HFFc6 (cell line): ENCODE measurements at regions not wholly inside any gene's neighbourhood (a gene's known extent, or its start where the extent isn't known, plus 50 kb on each side); places are given as distances from the start of the nearest gene placed in this dataset.

ENCODE experiments used
- DNase-seq: peaks from one replicate; pipeline ENCODE4 v3.0.0-alpha.2; 2018
- H3K27ac Mint-ChIP-seq: 2 replicates; pipeline ENCODE4 v1.8.0; 2020; ENCODE audit warnings: mild to moderate bottlenecking, mixed read lengths
- H3K27me3 Mint-ChIP-seq: 2 replicates; pipeline ENCODE4 v1.8.0; 2021; ENCODE audit warnings: mild to moderate bottlenecking, moderate library complexity, mixed read lengths; ENCODE audit not compliant: insufficient read depth
- H3K36me3 Mint-ChIP-seq: 2 replicates; pipeline ENCODE4 v1.8.0; 2021; ENCODE audit warnings: low read depth, mixed read lengths
- H3K4me1 Mint-ChIP-seq: 2 replicates; pipeline ENCODE4 v1.8.0; 2020; ENCODE audit warnings: low read depth, mixed read lengths
- H3K4me3 Mint-ChIP-seq: 2 replicates; pipeline ENCODE4 v1.8.0; 2020; ENCODE audit warnings: mild to moderate bottlenecking, moderate library complexity, mixed read lengths
- H3K9me3 Mint-ChIP-seq: 2 replicates; pipeline ENCODE4 v1.8.0; 2020; ENCODE audit warnings: mild to moderate bottlenecking, mixed read lengths
- TF ChIP-seq, protein P1 (sequence below): fragments of 200-600 bp; sonication (generic); IDR thresholded peaks from 2 replicates; pipeline ENCODE4 v1.5.0; 2021; ENCODE audit warnings: antibody characterized with exemption, mild to moderate bottlenecking

DNA sequence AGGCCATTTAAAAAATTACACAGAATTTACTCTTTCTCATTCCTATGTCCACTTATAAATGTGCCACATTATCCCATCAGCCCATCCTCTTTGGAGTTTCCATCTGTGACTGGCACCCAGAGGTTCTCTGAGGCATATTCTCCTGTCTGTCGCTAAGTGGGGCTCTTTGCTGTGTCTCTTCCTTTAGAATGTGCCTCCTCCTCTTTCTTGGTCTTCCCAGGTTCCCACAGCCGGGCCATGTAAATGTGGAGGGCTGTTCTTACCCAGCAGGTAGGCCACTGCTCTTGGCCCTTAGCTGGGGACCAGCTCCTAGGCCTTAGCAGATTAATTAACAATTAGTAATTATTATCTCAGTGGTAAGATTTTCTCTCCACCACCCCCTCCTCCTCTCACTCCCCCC, 167.0 kb downstream of the INSIG2 start:
- H3K27ac Mint-ChIP-seq = no peak overlapping the region
- TF ChIP-seq, protein P1, sequence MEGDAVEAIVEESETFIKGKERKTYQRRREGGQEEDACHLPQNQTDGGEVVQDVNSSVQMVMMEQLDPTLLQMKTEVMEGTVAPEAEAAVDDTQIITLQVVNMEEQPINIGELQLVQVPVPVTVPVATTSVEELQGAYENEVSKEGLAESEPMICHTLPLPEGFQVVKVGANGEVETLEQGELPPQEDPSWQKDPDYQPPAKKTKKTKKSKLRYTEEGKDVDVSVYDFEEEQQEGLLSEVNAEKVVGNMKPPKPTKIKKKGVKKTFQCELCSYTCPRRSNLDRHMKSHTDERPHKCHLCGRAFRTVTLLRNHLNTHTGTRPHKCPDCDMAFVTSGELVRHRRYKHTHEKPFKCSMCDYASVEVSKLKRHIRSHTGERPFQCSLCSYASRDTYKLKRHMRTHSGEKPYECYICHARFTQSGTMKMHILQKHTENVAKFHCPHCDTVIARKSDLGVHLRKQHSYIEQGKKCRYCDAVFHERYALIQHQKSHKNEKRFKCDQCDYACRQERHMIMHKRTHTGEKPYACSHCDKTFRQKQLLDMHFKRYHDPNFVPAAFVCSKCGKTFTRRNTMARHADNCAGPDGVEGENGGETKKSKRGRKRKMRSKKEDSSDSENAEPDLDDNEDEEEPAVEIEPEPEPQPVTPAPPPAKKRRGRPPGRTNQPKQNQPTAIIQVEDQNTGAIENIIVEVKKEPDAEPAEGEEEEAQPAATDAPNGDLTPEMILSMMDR = no peak

DNA sequence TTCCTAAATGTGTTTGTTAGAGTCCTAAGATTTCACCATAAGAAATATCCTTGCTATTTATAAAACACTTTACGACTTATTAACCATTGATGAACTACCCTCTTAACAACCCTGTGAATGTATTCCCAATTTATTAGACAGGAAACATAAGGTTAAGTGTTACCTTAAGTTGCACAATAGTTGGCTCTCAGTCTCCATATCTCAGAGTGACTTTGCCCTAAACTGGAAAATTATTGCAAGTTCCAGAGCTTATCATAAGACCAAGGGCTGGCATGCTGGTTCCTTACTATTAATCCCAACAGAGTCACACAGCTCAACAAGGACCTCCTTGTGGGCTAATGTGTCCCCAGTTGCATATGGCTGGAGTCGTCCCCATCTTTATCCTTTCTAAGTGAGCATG, 165.8 kb downstream of the INSIG2 start:
- no peaks in the 10 kb centered on the region for H3K9me3 Mint-ChIP-seq
- no peak overlapping the region for H3K4me3 Mint-ChIP-seq
- no peak for DNase-seq
- peaks cover 16% of the 10 kb centered on the region; the same call in 1 of the 2 replicates for H3K4me1 Mint-ChIP-seq
- no peak overlapping the region for H3K27ac Mint-ChIP-seq
- no peaks in the 10 kb centered on the region for H3K36me3 Mint-ChIP-seq
- TF ChIP-seq, protein P1 = no peak
- H3K27me3 Mint-ChIP-seq = no peaks in the 10 kb centered on the region

More for the DNA sequence above, 167.0 kb downstream of the INSIG2 start:
- peaks cover 4% of the 10 kb centered on the region; the same call in 1 of the 2 replicates for H3K4me1 Mint-ChIP-seq
- no peak overlapping the region for H3K4me3 Mint-ChIP-seq
- no peaks in the 10 kb centered on the region for H3K36me3 Mint-ChIP-seq
- H3K9me3 Mint-ChIP-seq = no peaks in the 10 kb centered on the region
- H3K27me3 Mint-ChIP-seq = no peaks in the 10 kb centered on the region
- no peak for DNase-seq

DNA sequence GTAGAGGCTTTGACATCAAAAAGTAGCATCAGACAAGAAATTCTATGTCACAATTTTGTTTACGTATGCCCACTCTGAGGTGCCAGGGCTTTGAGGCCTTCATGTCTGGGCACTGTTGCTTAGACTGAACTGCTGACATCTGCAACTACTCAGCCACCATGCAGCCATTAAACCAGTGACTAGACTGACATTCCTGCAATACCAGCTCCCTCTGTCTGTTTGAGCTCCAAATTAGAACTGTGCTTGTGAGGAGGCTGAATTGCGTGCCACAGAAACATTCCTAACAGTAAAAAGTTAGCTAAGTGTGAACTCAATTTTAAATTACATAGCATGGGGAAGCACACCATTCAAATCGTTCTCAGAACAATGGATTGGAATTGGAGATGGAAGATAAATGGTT, 163.2 kb downstream of the INSIG2 start:
- Mint-ChIP-seq H3K27me3 (no peaks in the 10 kb centered on the region), H3K36me3 (no peaks in the 10 kb centered on the region), H3K4me3 (no peak overlapping the region), H3K27ac (no peak overlapping the region), H3K4me1 (peaks cover 16% of the 10 kb centered on the region; the same call in 1 of the 2 replicates), H3K9me3 (no peaks in the 10 kb centered on the region)
- DNase-seq = peak; percentile 31
- TF ChIP-seq, protein P1 = no peak

DNA sequence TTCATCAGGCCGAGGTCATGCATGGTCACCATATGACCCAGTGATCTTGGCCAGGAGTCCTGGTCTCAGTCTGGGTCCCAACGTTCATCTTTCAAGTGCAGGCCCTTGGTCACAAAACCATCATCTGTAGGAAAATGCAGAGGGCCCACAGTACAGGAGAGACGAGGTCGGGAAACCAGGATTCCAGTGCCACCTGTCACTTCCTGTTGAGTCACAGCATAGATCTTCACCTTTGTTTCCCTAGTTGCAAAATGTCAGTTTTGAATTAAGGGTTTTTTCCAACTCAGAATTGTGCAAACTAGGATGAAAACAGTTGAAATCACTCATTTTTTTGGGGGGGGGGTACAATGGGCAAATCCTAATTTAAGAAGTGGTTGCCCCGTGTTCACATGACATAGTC, 162.2 kb downstream of the INSIG2 start:
- Mint-ChIP-seq H3K27ac (no peak overlapping the region), H3K9me3 (no peaks in the 10 kb centered on the region), H3K36me3 (no peaks in the 10 kb centered on the region), H3K27me3 (no peaks in the 10 kb centered on the region), H3K4me1 (peaks cover 16% of the 10 kb centered on the region; the same call in 1 of the 2 replicates), H3K4me3 (no peak overlapping the region)
- no peak for DNase-seq
- TF ChIP-seq, protein P1 = no peak

DNA sequence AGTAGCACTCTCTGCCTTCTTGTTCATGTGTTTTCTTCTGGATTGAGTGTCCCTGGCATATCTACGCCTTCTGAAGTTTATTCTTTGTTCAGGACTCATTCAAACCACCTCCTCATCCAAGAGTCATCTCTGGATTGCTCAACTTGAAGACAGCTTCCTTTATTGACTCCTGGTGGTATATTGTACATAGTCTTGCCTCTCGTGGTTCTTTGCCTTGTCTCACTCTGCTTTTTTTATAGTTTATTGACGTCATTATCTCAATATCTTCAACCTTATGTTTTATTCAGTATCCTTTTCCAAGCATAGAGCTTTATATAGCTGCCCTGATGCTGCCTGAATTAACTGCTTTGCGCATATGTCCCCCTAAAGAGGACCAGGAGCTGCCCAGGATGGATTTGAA, 161.7 kb downstream of the INSIG2 start:
- H3K4me1 Mint-ChIP-seq = peaks cover 16% of the 10 kb centered on the region; the same call in 1 of the 2 replicates
- no peak overlapping the region for H3K4me3 Mint-ChIP-seq
- no peaks in the 10 kb centered on the region for H3K9me3 Mint-ChIP-seq
- no peaks in the 10 kb centered on the region for H3K27me3 Mint-ChIP-seq
- no peak for DNase-seq
- TF ChIP-seq, protein P1 = no peak
- H3K27ac Mint-ChIP-seq = no peak overlapping the region
- no peaks in the 10 kb centered on the region for H3K36me3 Mint-ChIP-seq

DNA sequence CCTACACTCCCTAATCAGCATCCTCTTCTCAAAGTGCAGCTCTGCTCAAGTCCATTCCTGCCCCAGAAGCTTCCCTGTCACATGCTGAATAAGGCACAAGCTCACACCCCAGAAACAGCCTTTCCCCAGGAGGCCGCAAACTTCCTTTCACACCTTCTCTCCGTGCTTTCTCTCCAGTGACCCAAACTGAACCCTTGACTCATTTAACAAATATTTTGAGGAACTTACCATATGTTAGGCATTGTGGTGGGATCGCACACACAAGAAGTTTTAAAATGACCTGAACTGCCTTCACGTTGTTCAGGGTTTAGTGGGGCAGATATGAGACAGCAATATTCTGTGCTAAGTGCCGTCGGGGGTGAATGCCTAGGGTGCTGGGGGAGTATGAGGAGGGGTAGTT, 161.3 kb downstream of the INSIG2 start:
- H3K4me3 Mint-ChIP-seq = no peak overlapping the region
- H3K27ac Mint-ChIP-seq = no peak overlapping the region
- H3K9me3 Mint-ChIP-seq = no peaks in the 10 kb centered on the region
- peaks cover 16% of the 10 kb centered on the region; the same call in 1 of the 2 replicates for H3K4me1 Mint-ChIP-seq
- peak; percentile 19 for DNase-seq
- H3K36me3 Mint-ChIP-seq = no peaks in the 10 kb centered on the region
- no peaks in the 10 kb centered on the region for H3K27me3 Mint-ChIP-seq
- TF ChIP-seq, protein P1 = no peak
